Naive B cell (primary cell): ENCODE measurements at regions not wholly inside any gene's neighbourhood (a gene's known extent, or its start where the extent isn't known, plus 50 kb on each side); places are given as distances from the start of the nearest gene placed in this dataset.
A peak's percentile ranks its signal among the peaks of the same experiment; 100 is the strongest.

ENCODE experiments used
- ATAC-seq, 2 donors: fragments of 150-1000 bp; cut with Tn5 transposase; 2 replicates each; pipeline ENCODE4 v1.10.0; 2021; ENCODE audit warnings: low read depth in 2 of 2, mild to moderate bottlenecking in 2 of 2, moderate library complexity in 2 of 2
- DNase-seq: peaks from one replicate; pipeline ENCODE4 v3.0.0; 2022
- H3K27ac Mint-ChIP-seq, 6 donors: one replicate each; pipeline ENCODE4 v1.8.0; 2020 to 2022; ENCODE audit warnings: mild to moderate bottlenecking in 6 of 6, mixed read lengths in 6 of 6, moderate library complexity in 5 of 6, inconsistent platforms in 2 of 6
- H3K27me3 Mint-ChIP-seq, 3 donors: one replicate each; pipeline ENCODE4 v1.8.0; 2021 to 2022; ENCODE audit warnings: mixed read lengths in 3 of 3, mild to moderate bottlenecking in 1 of 3
- H3K36me3 Mint-ChIP-seq, 2 donors: one replicate each; pipeline ENCODE4 v1.8.0; 2020 to 2022; ENCODE audit warnings: mixed read lengths in 2 of 2, inconsistent platforms in 1 of 2, mild to moderate bottlenecking in 1 of 2
- H3K4me1 Mint-ChIP-seq, 3 donors: one replicate each; pipeline ENCODE4 v1.8.0; 2020 to 2022; ENCODE audit warnings: mixed read lengths in 3 of 3, inconsistent platforms in 1 of 3, mild to moderate bottlenecking in 1 of 3, moderate library complexity in 1 of 3
- H3K4me3 Mint-ChIP-seq, 8 donors: one replicate each; pipeline ENCODE4 v1.8.0; 2020 to 2022; ENCODE audit warnings: mild to moderate bottlenecking in 8 of 8, mixed read lengths in 8 of 8, moderate library complexity in 8 of 8, inconsistent platforms in 2 of 8
- H3K9me3 Mint-ChIP-seq, 7 donors: one replicate each; pipeline ENCODE4 v1.8.0; 2020 to 2022; ENCODE audit warnings: mixed read lengths in 7 of 7, mild to moderate bottlenecking in 5 of 7, inconsistent platforms in 2 of 7, moderate library complexity in 1 of 7

DNA sequence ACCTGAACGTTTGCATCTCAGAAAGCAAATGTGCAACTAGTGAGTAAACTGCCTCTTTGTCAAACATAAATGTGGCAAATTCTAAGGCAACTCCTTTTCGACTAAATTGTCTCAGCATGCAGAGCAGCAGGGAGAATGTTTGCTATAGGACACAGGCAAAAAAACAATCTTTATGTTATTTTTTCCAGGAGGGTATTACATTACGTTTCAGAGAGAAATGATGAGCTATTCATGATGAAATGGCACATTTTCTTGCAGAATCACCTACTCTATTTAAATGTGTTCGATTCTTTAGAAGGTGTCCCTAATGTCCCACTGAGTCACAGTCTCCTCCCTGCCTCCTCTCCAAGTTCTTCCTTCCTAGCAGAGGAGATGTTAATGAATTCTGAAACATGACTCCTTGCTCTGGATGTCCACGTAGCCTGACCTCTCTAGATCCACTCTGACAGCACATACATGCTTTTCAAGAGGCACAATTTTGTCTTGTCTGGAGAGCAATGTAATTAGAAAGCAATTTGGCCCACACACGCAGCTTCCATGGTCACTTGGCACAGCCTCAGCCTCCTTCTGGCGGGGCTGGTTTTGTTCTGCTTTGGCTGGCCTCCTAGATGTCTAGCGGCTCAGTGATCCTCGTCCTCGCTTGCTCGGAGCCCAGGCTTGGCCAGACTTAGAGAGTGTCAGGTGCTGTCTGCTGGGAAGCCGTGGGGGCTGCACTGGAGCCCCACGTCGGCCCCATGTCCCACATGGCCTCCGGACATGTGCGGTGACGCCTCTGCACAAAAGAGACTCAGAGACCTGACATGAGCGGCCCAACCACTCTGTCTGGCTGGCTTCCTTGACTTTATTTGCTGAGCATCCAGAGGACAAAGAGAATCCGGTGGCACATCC lies 125.7 kb upstream of the ZNF438 start:
- peaks cover 0 to 19% (median 7%) of the 10 kb centered on the region in 7 donors for H3K9me3 Mint-ChIP-seq
- DNase-seq (no peak), ATAC-seq (no peak)
- H3K27me3 Mint-ChIP-seq, result no peaks in the 10 kb centered on the region
- H3K4me1 Mint-ChIP-seq, result no peaks in the 10 kb centered on the region
- no peak overlapping the region for H3K4me3 Mint-ChIP-seq
- H3K36me3 Mint-ChIP-seq, result no peaks in the 10 kb centered on the region
- H3K27ac Mint-ChIP-seq, result no peak overlapping the region

DNA sequence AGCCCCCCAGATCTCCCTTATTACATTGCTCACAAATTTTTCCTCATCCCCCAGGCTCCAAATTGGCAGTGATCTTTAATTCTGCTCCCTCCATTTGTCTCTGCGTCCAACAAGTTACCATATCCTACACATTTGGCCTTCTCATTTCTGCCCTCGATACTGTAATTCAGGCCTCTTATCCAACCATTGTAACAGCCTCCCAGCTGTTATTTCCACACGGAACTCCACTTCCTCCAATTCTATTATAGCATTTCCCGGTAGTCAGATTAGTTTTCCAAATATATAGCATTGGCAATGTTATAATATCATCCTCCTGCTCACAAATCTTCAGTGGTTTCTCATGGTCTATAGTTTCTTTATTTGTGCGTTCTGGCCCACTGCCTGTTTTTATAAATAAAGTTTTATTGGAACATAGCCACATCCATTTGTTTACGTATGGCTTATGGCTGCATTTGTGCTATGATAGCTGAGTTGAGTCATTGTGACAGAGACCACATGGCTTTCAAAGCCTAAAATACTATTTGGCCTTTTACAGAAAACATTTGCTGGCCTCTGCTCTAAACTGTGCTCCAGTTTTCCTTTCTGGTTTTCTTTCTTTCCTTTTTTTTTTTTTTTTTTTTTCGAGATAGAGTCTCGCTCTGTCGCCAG lies 126.5 kb upstream of the ZNF438 start:
- Mint-ChIP-seq H3K9me3 (peaks cover 4 to 19% (median 7%) of the 10 kb centered on the region in 7 donors), H3K36me3 (no peaks in the 10 kb centered on the region), H3K27ac (no peak overlapping the region), H3K27me3 (no peaks in the 10 kb centered on the region), H3K4me1 (no peaks in the 10 kb centered on the region), H3K4me3 (no peak overlapping the region)
- DNase-seq (no peak), ATAC-seq (no peak)

DNA sequence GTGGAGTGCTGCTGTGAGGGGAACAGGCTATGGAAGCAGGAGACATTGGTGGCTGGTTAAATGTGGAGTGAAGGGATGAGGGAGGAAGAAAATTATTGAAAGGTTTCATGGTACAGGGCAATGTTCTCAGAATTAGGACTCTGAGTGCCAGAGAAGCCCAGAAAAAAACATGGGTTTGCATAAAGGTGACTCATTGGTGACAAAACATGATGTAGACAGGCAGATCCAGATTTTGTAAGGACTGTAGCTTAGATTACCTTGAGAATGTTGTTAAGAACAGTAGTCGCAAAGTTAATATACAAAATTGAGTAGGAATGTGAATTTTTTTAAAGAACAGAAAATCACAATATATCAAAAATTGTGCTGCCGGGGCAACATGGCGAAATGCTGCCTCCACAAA lies 134.9 kb upstream of the ZNF438 start:
- Mint-ChIP-seq H3K9me3 (peaks cover 5 to 21% (median 10%) of the 10 kb centered on the region in 7 donors), H3K4me1 (no peaks in the 10 kb centered on the region), H3K36me3 (peaks cover 0 to 11% of the 10 kb centered on the region in 2 donors), H3K27me3 (peaks cover 0 to 11% (median 9%) of the 10 kb centered on the region in 3 donors), H3K27ac (peak overlapping the region in 1 of 6 donors; percentile 20), H3K4me3 (no peak overlapping the region)
- no peak for ATAC-seq
- no peak for DNase-seq

DNA sequence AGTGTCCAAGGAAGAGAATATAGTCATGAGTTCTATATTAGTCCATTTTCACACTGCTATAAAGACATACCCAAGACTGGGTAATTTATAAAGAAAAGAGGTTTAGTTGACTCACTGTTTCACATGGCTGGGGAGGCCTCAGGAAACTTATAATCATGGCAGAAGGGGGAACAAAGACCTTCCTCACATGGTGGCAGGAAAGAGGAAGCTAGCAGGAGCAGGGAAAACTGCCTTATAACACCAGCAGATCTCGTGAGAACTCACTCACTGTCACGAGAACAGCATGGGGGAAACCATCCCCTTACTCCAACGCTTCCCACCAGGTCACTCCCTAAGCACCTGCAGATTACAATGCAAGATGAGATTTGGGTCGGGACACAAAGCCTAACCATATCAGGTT lies 139.0 kb upstream of the ZNF438 start:
- Mint-ChIP-seq H3K9me3 (peaks cover 13 to 57% (median 29%) of the 10 kb centered on the region in 7 donors), H3K4me3 (no peak overlapping the region), H3K4me1 (no peaks in the 10 kb centered on the region), H3K27ac (no peak overlapping the region), H3K36me3 (peaks cover 6 to 18% of the 10 kb centered on the region in 2 donors), H3K27me3 (peaks cover 0 to 11% (median 9%) of the 10 kb centered on the region in 3 donors)
- DNase-seq, result no peak
- ATAC-seq, result no peak

DNA sequence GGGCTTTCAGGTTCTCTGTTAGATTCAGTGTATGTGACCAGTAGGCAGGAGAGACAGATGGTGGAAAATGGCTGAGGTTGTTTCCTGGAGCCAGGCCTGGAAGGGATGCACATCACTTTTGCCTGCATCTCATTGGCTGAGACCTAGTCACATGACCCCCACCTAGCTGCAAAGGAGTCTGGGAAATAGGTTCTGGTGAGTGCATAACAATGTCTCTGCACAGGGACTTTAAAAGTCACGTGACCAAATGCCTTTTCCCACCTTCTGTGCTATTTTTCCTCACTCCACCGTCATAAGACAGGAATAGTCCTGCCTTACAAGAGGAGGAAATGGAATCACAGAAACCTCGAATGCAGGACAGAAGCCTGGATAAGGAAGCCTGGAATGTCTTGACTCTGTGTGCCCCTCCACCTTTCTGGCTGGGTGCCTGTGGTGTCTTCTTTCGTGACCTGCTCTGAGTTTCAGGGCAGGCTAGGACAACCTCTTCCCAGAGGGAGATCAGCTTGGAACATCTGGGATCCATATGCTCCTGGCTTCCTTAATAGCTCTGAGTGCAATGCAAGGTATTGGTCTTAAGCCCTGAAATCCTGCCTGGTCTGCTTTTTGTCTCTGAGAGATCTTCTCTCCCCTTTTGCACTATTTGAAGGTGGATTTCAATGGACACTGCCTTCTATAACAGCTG lies 139.9 kb upstream of the ZNF438 start:
- Mint-ChIP-seq H3K4me1 (no peaks in the 10 kb centered on the region), H3K36me3 (peaks cover 7 to 11% of the 10 kb centered on the region in 2 donors), H3K27ac (no peak overlapping the region), H3K4me3 (no peak overlapping the region), H3K9me3 (peaks cover 11 to 59% (median 33%) of the 10 kb centered on the region in 7 donors), H3K27me3 (peaks cover 0 to 3% (median 2%) of the 10 kb centered on the region in 3 donors)
- DNase-seq (no peak), ATAC-seq (no peak)

DNA sequence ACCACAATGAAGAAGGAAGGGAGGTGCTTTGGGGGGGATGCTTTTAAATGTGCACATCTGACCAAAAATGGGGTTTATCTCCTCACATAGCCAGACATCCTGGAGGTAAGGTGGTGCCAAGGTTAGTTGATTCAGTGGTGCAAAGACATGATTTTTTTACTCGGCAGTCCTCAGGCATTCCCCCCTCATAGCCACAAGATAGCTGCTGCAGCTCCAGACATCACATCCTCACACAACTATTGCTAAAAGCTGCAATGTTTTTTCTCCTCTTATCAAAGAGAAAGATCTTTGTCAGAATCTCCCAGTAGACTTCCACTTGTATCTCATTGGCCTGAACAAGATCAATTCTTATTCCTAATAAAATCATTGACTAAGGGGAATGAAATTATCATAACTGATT lies 141.3 kb upstream of the ZNF438 start:
- Mint-ChIP-seq H3K4me1 (no peaks in the 10 kb centered on the region), H3K27ac (peak overlapping the region in 1 of 6 donors; percentile 39), H3K27me3 (peaks cover 0 to 5% (median 0%) of the 10 kb centered on the region in 3 donors), H3K4me3 (no peak overlapping the region), H3K9me3 (peaks cover 11 to 63% (median 33%) of the 10 kb centered on the region in 7 donors), H3K36me3 (peaks cover 7 to 14% of the 10 kb centered on the region in 2 donors)
- ATAC-seq, result no peak
- no peak for DNase-seq

DNA sequence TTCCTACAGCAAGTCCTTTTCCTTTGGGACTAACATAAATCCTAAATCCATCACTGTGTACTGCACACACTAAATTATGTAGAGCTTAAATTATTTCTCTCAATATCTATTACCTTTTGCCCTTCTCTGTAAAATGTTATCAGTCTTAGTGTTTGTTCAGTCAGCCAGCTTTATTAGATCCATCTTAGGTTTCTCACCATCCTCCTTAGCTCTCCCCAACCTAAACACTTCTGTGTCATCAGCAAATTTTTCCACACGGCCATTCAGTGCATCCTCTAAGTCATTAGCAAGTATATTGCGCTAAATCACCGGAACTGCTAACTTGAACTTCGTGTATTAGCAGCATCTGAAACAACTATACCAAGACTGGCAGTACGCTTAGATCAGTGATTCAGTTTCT lies 142.1 kb upstream of the ZNF438 start:
- peaks cover 11 to 63% (median 33%) of the 10 kb centered on the region in 7 donors for H3K9me3 Mint-ChIP-seq
- H3K36me3 Mint-ChIP-seq, result peaks cover 7 to 14% of the 10 kb centered on the region in 2 donors
- no peak overlapping the region for H3K4me3 Mint-ChIP-seq
- DNase-seq (no peak), ATAC-seq (no peak)
- no peak overlapping the region for H3K27ac Mint-ChIP-seq
- H3K27me3 Mint-ChIP-seq, result peaks cover 0 to 5% (median 0%) of the 10 kb centered on the region in 3 donors
- H3K4me1 Mint-ChIP-seq, result no peaks in the 10 kb centered on the region

DNA sequence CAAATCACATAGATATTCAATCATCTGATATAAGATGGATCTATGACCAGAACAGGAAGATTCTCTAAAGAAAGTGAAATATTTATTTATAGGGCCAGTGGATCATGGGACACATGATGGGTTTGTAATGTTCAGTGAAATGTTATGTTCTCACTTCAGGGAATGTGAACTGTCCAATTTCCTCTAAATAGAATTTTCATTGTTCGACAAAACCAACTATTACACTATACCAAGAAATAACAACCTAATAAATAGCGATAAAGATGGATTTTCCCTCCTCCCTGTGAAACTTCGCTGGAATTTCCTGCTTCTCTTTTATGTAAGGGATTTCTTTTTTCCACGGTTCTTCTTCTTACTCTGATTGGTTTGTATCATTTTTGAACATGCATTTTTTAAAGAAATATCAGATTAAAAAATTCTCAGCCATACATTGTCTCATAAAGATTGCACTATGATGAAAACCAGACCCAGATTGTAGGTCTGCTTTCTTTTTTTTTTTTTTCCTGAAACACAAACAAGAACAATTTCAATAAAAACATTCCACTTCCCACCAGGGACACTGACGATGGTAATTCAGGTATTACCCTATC lies 139.8 kb upstream of the ZEB1 start:
- ATAC-seq (no peak), DNase-seq (no peak)
- Mint-ChIP-seq H3K36me3 (peaks cover 7 to 14% of the 10 kb centered on the region in 2 donors), H3K27me3 (peaks cover 0 to 5% (median 0%) of the 10 kb centered on the region in 3 donors), H3K4me3 (no peak overlapping the region), H3K9me3 (peaks cover 2 to 29% (median 14%) of the 10 kb centered on the region in 7 donors), H3K4me1 (no peaks in the 10 kb centered on the region), H3K27ac (no peak overlapping the region)

DNA sequence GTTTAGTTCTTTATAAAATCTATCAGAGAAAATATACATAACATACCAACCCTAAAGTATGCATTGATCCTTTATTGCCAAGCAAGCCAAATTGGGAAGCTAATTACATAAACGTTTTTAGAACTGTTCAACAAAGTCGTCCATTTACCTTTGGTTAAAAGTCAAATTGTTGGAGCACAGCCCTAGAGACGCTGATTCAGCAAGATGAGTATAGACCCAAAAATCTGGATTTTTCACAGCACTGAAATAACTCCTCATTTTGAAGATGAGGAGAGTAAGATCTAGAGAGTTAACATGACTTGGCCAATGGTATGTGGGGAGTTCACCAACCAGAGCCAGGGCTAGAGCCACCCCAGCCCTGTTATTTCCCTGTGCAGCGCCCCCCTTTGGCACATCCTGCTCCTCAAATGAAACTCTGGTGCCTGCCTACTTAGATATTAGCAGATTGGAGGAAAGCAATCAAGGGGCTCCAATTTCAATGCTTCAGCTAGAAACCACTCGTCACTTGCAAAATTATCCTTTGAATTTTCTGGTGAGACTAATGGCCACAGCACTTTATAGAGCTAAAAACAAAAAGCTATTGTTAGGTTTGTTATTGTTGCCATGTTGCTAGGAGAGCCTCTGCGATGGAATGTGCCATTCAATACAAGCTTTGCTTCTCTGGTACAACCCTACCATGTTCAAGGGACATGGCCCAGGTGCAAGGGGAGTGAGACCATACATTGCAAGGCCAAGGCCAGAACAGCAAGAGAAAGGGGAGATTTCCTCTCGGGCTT lies 132.6 kb upstream of the ZEB1 start:
- no peaks in the 10 kb centered on the region for H3K36me3 Mint-ChIP-seq
- no peaks in the 10 kb centered on the region for H3K27me3 Mint-ChIP-seq
- H3K27ac Mint-ChIP-seq, result no peak overlapping the region
- no peaks in the 10 kb centered on the region for H3K4me1 Mint-ChIP-seq
- no peak overlapping the region for H3K4me3 Mint-ChIP-seq
- DNase-seq, result no peak
- no peaks in the 10 kb centered on the region for H3K9me3 Mint-ChIP-seq
- no peak for ATAC-seq

GRCh38 chr10:31187182-31187581 lies 131.8 kb upstream of the ZEB1 start:
- H3K4me1 Mint-ChIP-seq, result no peaks in the 10 kb centered on the region
- no peak for ATAC-seq
- no peak overlapping the region for H3K4me3 Mint-ChIP-seq

GRCh38 chr10:31187607-31188210 lies 131.3 kb upstream of the ZEB1 start:
- no peak overlapping the region for H3K4me3 Mint-ChIP-seq
- H3K4me1 Mint-ChIP-seq, result no peaks in the 10 kb centered on the region
- DNase-seq (no peak), ATAC-seq (no peak)
- H3K36me3 Mint-ChIP-seq, result no peaks in the 10 kb centered on the region
- no peaks in the 10 kb centered on the region for H3K27me3 Mint-ChIP-seq
- H3K27ac Mint-ChIP-seq, result no peak overlapping the region
- H3K9me3 Mint-ChIP-seq, result peaks cover 0 to 2% (median 0%) of the 10 kb centered on the region in 7 donors

More at GRCh38 chr10:31187182-31187581, 131.8 kb upstream of the ZEB1 start:
- no peaks in the 10 kb centered on the region for H3K36me3 Mint-ChIP-seq
- no peaks in the 10 kb centered on the region for H3K27me3 Mint-ChIP-seq
- H3K27ac Mint-ChIP-seq, result no peak overlapping the region
- peaks cover 0 to under 1% (median 0%) of the 10 kb centered on the region in 7 donors for H3K9me3 Mint-ChIP-seq
- no peak for DNase-seq

DNA sequence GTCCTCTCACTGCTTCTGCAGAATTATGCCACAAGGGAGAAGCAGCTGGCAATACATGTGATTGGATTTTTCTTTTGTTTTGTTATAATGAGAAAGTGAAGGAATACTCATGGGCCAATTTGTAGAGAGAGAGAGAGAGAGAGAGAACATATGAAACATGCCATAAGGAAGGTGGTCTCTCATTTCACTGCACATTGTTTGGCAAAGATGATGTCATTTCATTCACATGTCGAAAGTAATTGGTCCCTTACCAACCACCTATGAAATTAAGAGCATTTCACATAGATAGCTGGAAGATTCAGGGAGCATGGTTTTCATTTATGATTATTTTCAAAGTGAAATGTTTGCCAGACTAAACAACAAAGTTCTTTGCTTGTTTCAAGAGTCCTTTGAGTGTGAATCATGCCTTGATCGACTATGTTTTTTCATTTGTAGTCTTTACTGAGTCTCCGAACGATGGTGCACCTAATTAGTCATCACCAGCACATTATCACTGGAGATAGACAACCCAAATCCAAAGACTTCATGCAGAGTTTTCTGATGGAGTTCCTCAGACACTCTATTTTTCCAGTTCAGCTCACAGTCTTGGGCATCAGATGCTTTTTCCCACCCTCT lies 130.1 kb upstream of the ZEB1 start:
- H3K27ac Mint-ChIP-seq, result no peak overlapping the region

More for the DNA sequence above, 130.1 kb upstream of the ZEB1 start:
- no peaks in the 10 kb centered on the region for H3K4me1 Mint-ChIP-seq
- H3K27me3 Mint-ChIP-seq, result peaks cover 0 to 9% (median 0%) of the 10 kb centered on the region in 3 donors
- peaks cover 0 to 3% (median 0%) of the 10 kb centered on the region in 7 donors for H3K9me3 Mint-ChIP-seq
- ATAC-seq (no peak), DNase-seq (no peak)
- peaks cover 0 to 6% of the 10 kb centered on the region in 2 donors for H3K36me3 Mint-ChIP-seq
- no peak overlapping the region for H3K4me3 Mint-ChIP-seq
